NT2/D1 (cell line): ENCODE measurements at regions not wholly inside any gene's neighbourhood (a gene's known extent, or its start where the extent isn't known, plus 50 kb on each side); places are given as distances from the start of the nearest gene placed in this dataset.

Source experiments
- DNase-seq: peaks from one replicate; pipeline ENCODE4 v3.0.0-alpha.2; 2011; ENCODE audit warnings: low read depth, low spot score
- H3K27me3 ChIP-seq: 2 replicates; pipeline ENCODE4 v1.6.0; 2011; ENCODE audit warnings: mild to moderate bottlenecking; ENCODE audit not compliant: insufficient read length, insufficient read depth
- H3K36me3 ChIP-seq: 2 replicates; pipeline ENCODE4 v1.6.1; 2011; ENCODE audit warnings: mild to moderate bottlenecking, low read length, mixed read lengths; ENCODE audit not compliant: insufficient read depth, insufficient read length
- H3K4me1 ChIP-seq: 2 replicates; pipeline ENCODE4 v1.5.1; 2011; ENCODE audit not compliant: insufficient read depth, insufficient read length
- H3K4me3 ChIP-seq: 2 replicates; pipeline ENCODE4 v1.5.1; 2011; ENCODE audit warnings: low read depth; ENCODE audit not compliant: insufficient read length
- H3K9ac ChIP-seq: 2 replicates; pipeline ENCODE4 v1.6.0; 2011; ENCODE audit warnings: low read depth; ENCODE audit not compliant: insufficient read length
- H3K9me3 ChIP-seq: 2 replicates; pipeline ENCODE4 v1.5.1; 2011; ENCODE audit warnings: mild to moderate bottlenecking, low read length; ENCODE audit not compliant: insufficient read depth
- SUZ12 ChIP-seq: IDR thresholded peaks from 2 replicates; pipeline ENCODE4 v1.6.1; 2011; ENCODE audit not compliant: insufficient read length, insufficient read depth; ENCODE audit errors: extremely low read depth
- YY1 ChIP-seq: IDR thresholded peaks from 2 replicates; pipeline ENCODE4 v1.6.1; 2011; ENCODE audit not compliant: insufficient read length, insufficient read depth
- ZNF274 ChIP-seq: IDR thresholded peaks from 2 replicates; pipeline ENCODE4 v1.6.1; 2011; ENCODE audit warnings: mild to moderate bottlenecking, low read depth, low read length

- H3K4me3 ChIP-seq, result no peak overlapping the region
- TF ChIP-seq SUZ12 (no peak), ZNF274 (no peak), YY1 (no peak)
- no peaks in the 10 kb centered on the region for H3K4me1 ChIP-seq
- no peak overlapping the region for H3K9ac ChIP-seq
- H3K9me3 ChIP-seq, result no peaks in the 10 kb centered on the region
- no peak for DNase-seq
- H3K27me3 ChIP-seq, result no peaks in the 10 kb centered on the region
- no peaks in the 10 kb centered on the region for H3K36me3 ChIP-seq
Observed at GRCh38 chr2:77920838-77921366, 398.7 kb upstream of the LRRTM4 start.

GRCh38 chr2:77922567-77922966 lies 400.4 kb upstream of the LRRTM4 start:
- H3K4me3 ChIP-seq, result no peak overlapping the region
- H3K9ac ChIP-seq, result no peak overlapping the region
- TF ChIP-seq YY1 (no peak), ZNF274 (no peak), SUZ12 (no peak)
- no peaks in the 10 kb centered on the region for H3K27me3 ChIP-seq
- no peaks in the 10 kb centered on the region for H3K36me3 ChIP-seq
- DNase-seq, result no peak
- H3K4me1 ChIP-seq, result no peaks in the 10 kb centered on the region
- no peaks in the 10 kb centered on the region for H3K9me3 ChIP-seq

- no peak for DNase-seq
- Histone ChIP-seq H3K9ac (no peak overlapping the region), H3K4me3 (no peak overlapping the region), H3K9me3 (no peaks in the 10 kb centered on the region), H3K36me3 (no peaks in the 10 kb centered on the region), H3K4me1 (no peaks in the 10 kb centered on the region), H3K27me3 (no peaks in the 10 kb centered on the region)
- no peak for TF ChIP-seq YY1
- no peak for TF ChIP-seq ZNF274
- TF ChIP-seq SUZ12, result no peak
Observed at GRCh38 chr2:77937366-77937765, 415.2 kb upstream of the LRRTM4 start.

GRCh38 chr2:77938462-77938861 lies 416.3 kb upstream of the LRRTM4 start:
- no peak overlapping the region for H3K9ac ChIP-seq
- DNase-seq, result no peak
- H3K4me1 ChIP-seq, result no peaks in the 10 kb centered on the region
- no peaks in the 10 kb centered on the region for H3K27me3 ChIP-seq
- TF ChIP-seq ZNF274 (no peak), YY1 (no peak), SUZ12 (no peak)
- no peak overlapping the region for H3K4me3 ChIP-seq
- H3K36me3 ChIP-seq, result no peaks in the 10 kb centered on the region
- no peaks in the 10 kb centered on the region for H3K9me3 ChIP-seq

GRCh38 chr2:77939370-77939769 lies 417.2 kb upstream of the LRRTM4 start:
- no peaks in the 10 kb centered on the region for H3K36me3 ChIP-seq
- DNase-seq, result no peak
- no peak overlapping the region for H3K9ac ChIP-seq
- no peaks in the 10 kb centered on the region for H3K4me1 ChIP-seq
- H3K4me3 ChIP-seq, result no peak overlapping the region
- no peaks in the 10 kb centered on the region for H3K27me3 ChIP-seq
- TF ChIP-seq ZNF274 (no peak), YY1 (no peak), SUZ12 (no peak)
- H3K9me3 ChIP-seq, result no peaks in the 10 kb centered on the region

GRCh38 chr2:77939801-77940200 lies 417.6 kb upstream of the LRRTM4 start:
- DNase-seq, result no peak
- Histone ChIP-seq H3K4me3 (no peak overlapping the region), H3K9ac (no peak overlapping the region), H3K36me3 (no peaks in the 10 kb centered on the region), H3K4me1 (no peaks in the 10 kb centered on the region), H3K9me3 (no peaks in the 10 kb centered on the region), H3K27me3 (no peaks in the 10 kb centered on the region)
- no peak for TF ChIP-seq ZNF274
- no peak for TF ChIP-seq SUZ12
- no peak for TF ChIP-seq YY1

GRCh38 chr2:77954931-77955330 lies 432.8 kb upstream of the LRRTM4 start:
- peaks cover 4% of the 10 kb centered on the region; the same call in 1 of the 2 replicates for H3K9me3 ChIP-seq
- no peaks in the 10 kb centered on the region for H3K27me3 ChIP-seq
- TF ChIP-seq SUZ12, result no peak
- no peak for TF ChIP-seq ZNF274
- TF ChIP-seq YY1, result no peak
- no peak overlapping the region for H3K4me3 ChIP-seq
- H3K36me3 ChIP-seq, result no peaks in the 10 kb centered on the region
- no peak overlapping the region for H3K9ac ChIP-seq
- DNase-seq, result no peak
- no peaks in the 10 kb centered on the region for H3K4me1 ChIP-seq
